Caco-2 (cell line): ENCODE measurements at regions not wholly inside any gene's neighbourhood (a gene's known extent, or its start where the extent isn't known, plus 50 kb on each side); places are given as distances from the start of the nearest gene placed in this dataset.

Experiments
- BruUV-seq: library from RNA; stranded (reverse); fragments of 400-500 nt; replicated peaks from 2 replicates; lab custom pipeline; 2021; lab: Mats Ljungman, UMichigan
- CTCF ChIA-PET: fragments of 300-600 bp; sonication (Branson Sonifier 250); formaldehyde crosslinking; loops from one replicate; lab custom pipeline; 2022; ENCODE audit warnings: antibody characterized with exemption; lab: Charles Lee
- POLR2A ChIA-PET: fragments of 300-600 bp; sonication (Branson Sonifier 250); formaldehyde crosslinking; loops from one replicate; lab custom pipeline; 2022; ENCODE audit warnings: antibody characterized with exemption; lab: Charles Lee
- DNase-seq, 2 experiments: peaks; one replicate each; pipeline versions ENCODE4 v3.0.0 to v3.0.0-alpha.2; 2020 to 2022
- H3K27me3 ChIP-seq: replicated peaks from 2 replicates; pipeline ENCODE4 v1.6.0; 2011; ENCODE audit warnings: low read length; ENCODE audit not compliant: control insufficient read depth, insufficient read depth
- H3K36me3 ChIP-seq: 2 replicates; pipeline ENCODE4 v1.5.1; 2011; ENCODE audit warnings: low read length; ENCODE audit not compliant: control insufficient read depth, insufficient read depth
- H3K4me1 ChIP-seq: fragments of 250-450 bp; sonication (Bioruptor Pico); 2 replicates; pipeline ENCODE4 v1.5.1; 2020; ENCODE audit warnings: mild to moderate bottlenecking
- H3K4me3 ChIP-seq: 2 replicates; pipeline ENCODE4 v1.5.1; 2011; ENCODE audit warnings: low read depth, mild to moderate bottlenecking, control low read depth, low read length
- H3K9me3 ChIP-seq: fragments of 250-450 bp; sonication (Bioruptor Pico); 2 replicates; pipeline ENCODE4 v1.5.1; 2020; ENCODE audit warnings: mild to moderate bottlenecking, moderate library complexity
- H3K27ac Mint-ChIP-seq: one replicate; pipeline ENCODE4 v1.8.0; 2022; ENCODE audit warnings: mixed read lengths; ENCODE audit not compliant: unreplicated experiment
- H3K27me3 Mint-ChIP-seq: one replicate; pipeline ENCODE4 v1.8.0; 2022; ENCODE audit warnings: mixed read lengths; ENCODE audit not compliant: insufficient read depth, unreplicated experiment
- H3K36me3 Mint-ChIP-seq: one replicate; pipeline ENCODE4 v1.8.0; 2022; ENCODE audit warnings: mild to moderate bottlenecking, mixed read lengths; ENCODE audit not compliant: insufficient read depth, unreplicated experiment
- H3K4me1 Mint-ChIP-seq: one replicate; pipeline ENCODE4 v1.8.0; 2022; ENCODE audit warnings: low read depth, mixed read lengths; ENCODE audit not compliant: unreplicated experiment
- H3K4me3 Mint-ChIP-seq: one replicate; pipeline ENCODE4 v1.8.0; 2022; ENCODE audit warnings: mild to moderate bottlenecking, moderate library complexity, mixed read lengths; ENCODE audit not compliant: unreplicated experiment
- H3K9me3 Mint-ChIP-seq: one replicate; pipeline ENCODE4 v1.8.0; 2022; ENCODE audit warnings: mixed read lengths; ENCODE audit not compliant: unreplicated experiment
- intact Hi-C: fragments of 100-400 bp; cut with micrococcal nuclease; formaldehyde crosslinking; loops from one replicate; pipeline ENCODE4 v1.10.0; 2022; ENCODE audit not compliant: unreplicated experiment
- TF ChIP-seq, protein P1 (sequence below), 2 experiments: fragments of 200-600 bp in 1 of 2; IDR thresholded peaks; 1 replicate in 1 of 2; 2 replicates in 1 of 2; pipeline versions ENCODE4 v1.5.1 to v1.8.0; 2011 to 2022; ENCODE audit warnings: antibody characterized with exemption in 1 of 2, control low read depth in 1 of 2, inconsistent platforms in 1 of 2, low read depth in 1 of 2, low read length in 1 of 2, mild to moderate bottlenecking in 1 of 2, moderate library complexity in 1 of 2; ENCODE audit not compliant: insufficient read depth in 1 of 2, severe bottlenecking in 1 of 2, unreplicated experiment in 1 of 2

DNA sequence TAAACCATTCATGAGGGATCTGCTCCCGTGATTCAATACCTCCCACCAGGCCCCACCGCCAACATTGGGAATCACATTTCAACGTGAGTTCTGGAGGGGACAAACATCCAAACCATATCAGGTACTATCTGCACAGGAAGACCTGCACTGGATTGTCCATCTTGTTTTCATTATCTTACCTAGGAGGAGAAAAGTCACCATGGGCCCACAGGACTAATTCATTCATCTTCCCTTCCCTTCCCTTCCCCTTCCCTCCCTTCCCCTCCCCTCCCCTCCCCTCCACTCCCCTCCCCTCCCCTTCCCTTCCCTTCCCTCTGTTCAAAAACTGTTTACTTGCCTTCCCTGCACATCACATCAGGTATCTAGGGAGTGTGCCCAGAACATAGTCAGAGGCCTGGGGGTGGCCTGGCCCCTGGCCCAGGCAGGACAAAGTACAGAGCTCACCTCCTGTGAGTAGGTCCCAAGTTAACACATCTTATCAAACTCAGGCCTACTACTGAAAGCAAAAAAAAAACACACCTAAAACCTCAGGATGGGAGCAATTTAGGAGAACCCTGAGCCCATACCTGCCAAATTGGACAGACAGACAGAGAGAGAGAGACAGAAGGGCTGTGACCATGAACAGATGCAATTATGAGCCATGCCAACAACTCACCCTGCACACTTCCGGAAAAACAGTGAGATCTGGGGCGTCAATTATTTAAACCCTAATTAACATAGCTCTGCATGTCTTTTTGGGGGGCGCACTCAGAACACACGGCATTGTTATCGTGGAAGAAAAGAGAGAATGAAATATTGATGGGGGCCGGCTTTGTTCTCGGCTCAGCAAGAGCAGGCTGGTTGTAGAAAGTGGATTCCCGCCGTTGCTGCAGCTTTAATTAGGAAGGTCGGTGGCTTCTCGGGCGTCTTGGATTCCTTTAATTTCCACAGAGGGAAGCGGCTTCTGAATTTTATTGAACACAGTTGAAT, 151.2 kb downstream of the IRX5 start:
- TF ChIP-seq, protein P1, sequence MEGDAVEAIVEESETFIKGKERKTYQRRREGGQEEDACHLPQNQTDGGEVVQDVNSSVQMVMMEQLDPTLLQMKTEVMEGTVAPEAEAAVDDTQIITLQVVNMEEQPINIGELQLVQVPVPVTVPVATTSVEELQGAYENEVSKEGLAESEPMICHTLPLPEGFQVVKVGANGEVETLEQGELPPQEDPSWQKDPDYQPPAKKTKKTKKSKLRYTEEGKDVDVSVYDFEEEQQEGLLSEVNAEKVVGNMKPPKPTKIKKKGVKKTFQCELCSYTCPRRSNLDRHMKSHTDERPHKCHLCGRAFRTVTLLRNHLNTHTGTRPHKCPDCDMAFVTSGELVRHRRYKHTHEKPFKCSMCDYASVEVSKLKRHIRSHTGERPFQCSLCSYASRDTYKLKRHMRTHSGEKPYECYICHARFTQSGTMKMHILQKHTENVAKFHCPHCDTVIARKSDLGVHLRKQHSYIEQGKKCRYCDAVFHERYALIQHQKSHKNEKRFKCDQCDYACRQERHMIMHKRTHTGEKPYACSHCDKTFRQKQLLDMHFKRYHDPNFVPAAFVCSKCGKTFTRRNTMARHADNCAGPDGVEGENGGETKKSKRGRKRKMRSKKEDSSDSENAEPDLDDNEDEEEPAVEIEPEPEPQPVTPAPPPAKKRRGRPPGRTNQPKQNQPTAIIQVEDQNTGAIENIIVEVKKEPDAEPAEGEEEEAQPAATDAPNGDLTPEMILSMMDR (IDR thresholded peaks at IDR 0.05; ENCODE audit: insufficient read depth in 1 of 2, low read depth in 1 of 2, low read length in 1 of 2, severe bottlenecking in 1 of 2, unreplicated experiment in 1 of 2), result no peak
- Histone ChIP-seq H3K27me3 (no peaks in the 10 kb centered on the region), H3K4me1 (no peaks in the 10 kb centered on the region), H3K36me3 (no peaks in the 10 kb centered on the region), H3K4me3 (no peak overlapping the region), H3K9me3 (no peaks in the 10 kb centered on the region)
- Mint-ChIP-seq H3K27me3 (no peaks in the 10 kb centered on the region), H3K4me3 (no peak overlapping the region), H3K4me1 (no peaks in the 10 kb centered on the region), H3K9me3 (peaks cover 14% of the 10 kb centered on the region), H3K36me3 (peaks cover 6% of the 10 kb centered on the region), H3K27ac (no peak overlapping the region)
- intact Hi-C loops, result no loop called here
- no TSS peak for BruUV-seq
- POLR2A ChIA-PET, result no interaction called here
- no peak for DNase-seq
- CTCF ChIA-PET, result interaction anchor here (0.6 kb wide), 3 partner anchors 10 to 163 kb away, joined by 3 to 4 read pairs (median 3); no protein-coding TSS in a partner anchor

DNA sequence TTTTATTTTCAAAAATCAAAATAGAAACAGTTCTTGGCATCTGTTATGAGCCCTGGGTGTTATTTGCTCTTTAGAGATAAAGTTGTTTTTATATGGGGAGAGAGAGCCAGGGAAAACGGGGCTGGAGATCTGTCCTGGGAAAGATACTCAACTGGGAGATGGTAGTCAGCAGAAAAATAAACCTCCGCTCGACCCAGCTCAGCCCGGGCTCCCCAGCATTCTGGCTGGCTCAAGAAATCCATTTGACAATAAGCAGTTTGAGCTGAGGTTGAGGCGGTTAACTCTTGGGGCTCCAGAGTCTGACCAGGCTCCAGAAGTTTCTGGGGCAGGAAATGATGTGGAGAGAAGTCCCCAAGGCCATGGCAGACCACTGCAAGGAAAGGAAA, 151.9 kb downstream of the IRX5 start:
- Mint-ChIP-seq H3K9me3 (peaks cover 14% of the 10 kb centered on the region), H3K27ac (no peak overlapping the region), H3K36me3 (peaks cover 6% of the 10 kb centered on the region), H3K4me1 (no peaks in the 10 kb centered on the region), H3K27me3 (no peaks in the 10 kb centered on the region), H3K4me3 (no peak overlapping the region)
- H3K4me3 ChIP-seq, result no peak overlapping the region
- no peak for DNase-seq
- CTCF ChIA-PET, result interaction anchor here (0.6 kb wide), 2 partner anchors 89 to 163 kb away, joined by 3 to 4 read pairs; no protein-coding TSS in a partner anchor
- BruUV-seq, result no TSS peak
- H3K27me3 ChIP-seq, result no peaks in the 10 kb centered on the region
- TF ChIP-seq, protein P1 (IDR thresholded peaks at IDR 0.05; ENCODE audit: insufficient read depth in 1 of 2, low read depth in 1 of 2, low read length in 1 of 2, severe bottlenecking in 1 of 2, unreplicated experiment in 1 of 2), result no peak
- POLR2A ChIA-PET, result no interaction called here
- intact Hi-C loops, result no loop called here
- no peaks in the 10 kb centered on the region for H3K36me3 ChIP-seq
- H3K4me1 ChIP-seq, result no peaks in the 10 kb centered on the region
- H3K9me3 ChIP-seq, result no peaks in the 10 kb centered on the region

DNA sequence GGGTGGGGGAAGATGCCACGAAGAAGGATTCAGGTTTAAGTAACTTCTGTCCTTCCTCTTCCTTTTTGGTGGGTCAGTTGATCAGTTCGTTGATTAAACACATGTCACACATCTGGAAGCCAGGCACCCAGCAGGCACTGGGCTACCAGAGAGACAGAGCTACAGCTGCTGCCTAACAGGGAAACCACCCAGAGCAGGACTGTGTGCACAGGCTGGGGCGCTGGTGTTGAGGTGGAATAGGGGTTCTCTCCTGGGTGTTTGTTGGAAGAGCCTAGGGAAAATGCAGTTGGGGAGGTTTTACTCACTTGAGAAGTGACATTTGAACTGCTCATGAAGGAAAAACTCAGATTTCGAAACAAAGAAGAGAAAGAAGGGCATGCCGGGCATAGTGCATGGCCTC, 152.4 kb downstream of the IRX5 start:
- POLR2A ChIA-PET, result no interaction called here
- Histone ChIP-seq H3K4me3 (no peak overlapping the region), H3K27me3 (no peaks in the 10 kb centered on the region), H3K36me3 (no peaks in the 10 kb centered on the region), H3K4me1 (no peaks in the 10 kb centered on the region), H3K9me3 (no peaks in the 10 kb centered on the region)
- Mint-ChIP-seq H3K36me3 (peaks cover 6% of the 10 kb centered on the region), H3K27me3 (no peaks in the 10 kb centered on the region), H3K27ac (no peak overlapping the region), H3K4me3 (no peak overlapping the region), H3K9me3 (peaks cover 14% of the 10 kb centered on the region), H3K4me1 (no peaks in the 10 kb centered on the region)
- TF ChIP-seq, protein P1 (IDR thresholded peaks at IDR 0.05; ENCODE audit: insufficient read depth in 1 of 2, low read depth in 1 of 2, low read length in 1 of 2, severe bottlenecking in 1 of 2, unreplicated experiment in 1 of 2), result no peak
- CTCF ChIA-PET, result no interaction called here
- DNase-seq, result no peak
- BruUV-seq, result no TSS peak
- intact Hi-C loops, result no loop called here
